Lower leg skin (tissue), 3 donors: ENCODE measurements at regions not wholly inside any gene's neighbourhood (a gene's known extent, or its start where the extent isn't known, plus 50 kb on each side); places are given as distances from the start of the nearest gene placed in this dataset.

Experiments
- POLR2A ChIP-seq, 2 donors: fragments of 450-650 bp; IDR thresholded peaks; one replicate each; pipeline ENCODE4 v1.6.1; 2016 to 2017; ENCODE audit warnings: antibody characterized with exemption in 2 of 2, mild to moderate bottlenecking in 1 of 2, moderate library complexity in 1 of 2
- TF ChIP-seq, protein P1 (sequence below), 3 donors: fragments of 450-650 bp; IDR thresholded peaks; one replicate each; pipeline ENCODE4 v1.5.1; 2016; ENCODE audit warnings: antibody characterized with exemption in 3 of 3, mild to moderate bottlenecking in 3 of 3, moderate library complexity in 2 of 3

DNA sequence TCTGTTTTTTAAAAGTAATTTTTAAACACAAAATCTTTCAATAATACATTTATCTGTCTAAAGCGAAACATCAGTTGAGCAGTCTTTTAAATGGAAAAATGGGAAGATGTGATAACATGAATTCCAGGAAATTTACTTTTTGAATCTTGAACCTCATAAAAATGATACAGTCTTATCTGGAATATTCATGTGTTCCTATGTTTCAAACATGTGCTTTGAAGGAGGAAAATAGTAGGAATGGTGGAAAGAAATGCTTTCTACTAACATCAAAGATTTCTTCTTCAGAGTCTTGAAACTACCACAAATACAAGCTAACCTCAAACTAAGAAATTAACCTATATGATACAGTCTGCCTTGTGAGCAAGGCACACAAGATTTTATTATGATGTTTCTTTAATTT is 317.5 kb upstream of the SEMA3A start:
- TF ChIP-seq, protein P1, sequence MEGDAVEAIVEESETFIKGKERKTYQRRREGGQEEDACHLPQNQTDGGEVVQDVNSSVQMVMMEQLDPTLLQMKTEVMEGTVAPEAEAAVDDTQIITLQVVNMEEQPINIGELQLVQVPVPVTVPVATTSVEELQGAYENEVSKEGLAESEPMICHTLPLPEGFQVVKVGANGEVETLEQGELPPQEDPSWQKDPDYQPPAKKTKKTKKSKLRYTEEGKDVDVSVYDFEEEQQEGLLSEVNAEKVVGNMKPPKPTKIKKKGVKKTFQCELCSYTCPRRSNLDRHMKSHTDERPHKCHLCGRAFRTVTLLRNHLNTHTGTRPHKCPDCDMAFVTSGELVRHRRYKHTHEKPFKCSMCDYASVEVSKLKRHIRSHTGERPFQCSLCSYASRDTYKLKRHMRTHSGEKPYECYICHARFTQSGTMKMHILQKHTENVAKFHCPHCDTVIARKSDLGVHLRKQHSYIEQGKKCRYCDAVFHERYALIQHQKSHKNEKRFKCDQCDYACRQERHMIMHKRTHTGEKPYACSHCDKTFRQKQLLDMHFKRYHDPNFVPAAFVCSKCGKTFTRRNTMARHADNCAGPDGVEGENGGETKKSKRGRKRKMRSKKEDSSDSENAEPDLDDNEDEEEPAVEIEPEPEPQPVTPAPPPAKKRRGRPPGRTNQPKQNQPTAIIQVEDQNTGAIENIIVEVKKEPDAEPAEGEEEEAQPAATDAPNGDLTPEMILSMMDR (IDR thresholded peaks at IDR 0.05): no peak
- no peak for TF ChIP-seq POLR2A (IDR thresholded peaks at IDR 0.05)
